SK-N-MC (cell line): ENCODE measurements at regions not wholly inside any gene's neighbourhood (a gene's known extent, or its start where the extent isn't known, plus 50 kb on each side); places are given as distances from the start of the nearest gene placed in this dataset.
"Not testable (repeated sequence)": the region's sequence is repeated elsewhere in the genome, so short reads cannot be mapped to it uniquely, and the experiment has no call there.

ENCODE experiments used
- DNase-seq: peaks from one replicate; pipeline ENCODE4 v3.0.0-alpha.2; 2011; ENCODE audit warnings: low read depth, low spot score
- H3K27ac ChIP-seq: fragments of 200-600 bp; sonication (generic); 2 replicates; pipeline ENCODE4 v1.5.1; 2016; ENCODE audit warnings: mixed run types
- H3K36me3 ChIP-seq: fragments of 200-600 bp; sonication (generic); 2 replicates; pipeline ENCODE4 v1.6.1; 2017; ENCODE audit warnings: antibody characterized with exemption, low read length, mixed read lengths; ENCODE audit not compliant: insufficient read depth
- H3K4me3 ChIP-seq: fragments of 200-600 bp; sonication (generic); 2 replicates; pipeline ENCODE4 v1.5.1; 2016
- H3K9ac ChIP-seq: fragments of 200-600 bp; sonication (generic); 2 replicates; pipeline ENCODE4 v1.8.0; 2017; ENCODE audit warnings: mixed run types, mixed read lengths; ENCODE audit not compliant: insufficient read length
- H3K9me3 ChIP-seq: fragments of 200-600 bp; sonication (generic); 2 replicates; pipeline ENCODE4 v1.6.1; 2017; ENCODE audit warnings: low read depth, mild to moderate bottlenecking, antibody characterized with exemption, low read length, moderate library complexity, mixed read lengths
- EZH2 ChIP-seq: fragments of 200-600 bp; sonication (generic); IDR thresholded peaks from one replicate; pipeline ENCODE4 v1.6.1; 2017; ENCODE audit warnings: antibody characterized with exemption
- FOXP2 ChIP-seq: optimal IDR thresholded peaks from 2 replicates; pipeline ENCODE3; 2011; ENCODE audit warnings: mild to moderate bottlenecking, moderate library complexity; ENCODE audit not compliant: insufficient read depth; ENCODE audit errors: extremely low read length, control extremely low read depth
- POLR2AphosphoS5 ChIP-seq: IDR thresholded peaks from 2 replicates; pipeline ENCODE4 v1.6.1; 2012; ENCODE audit warnings: mild to moderate bottlenecking, low read depth, low read length, borderline replicate concordance

GRCh38 chr4:170794525-170794924, 704.8 kb upstream of the AADAT start:
- H3K36me3 ChIP-seq: no peaks in the 10 kb centered on the region
- H3K4me3 ChIP-seq: no peak overlapping the region
- H3K27ac ChIP-seq: no peak overlapping the region
- no peak overlapping the region for H3K9ac ChIP-seq
- H3K9me3 ChIP-seq: no peaks in the 10 kb centered on the region
- TF ChIP-seq FOXP2 (no peak), POLR2AphosphoS5 (no peak), EZH2 (no peak)
- DNase-seq: no peak

GRCh38 chr4:170788540-170789051, 698.8 kb upstream of the AADAT start:
- not testable (repeated sequence) for H3K4me3 ChIP-seq, DNase-seq, H3K27ac ChIP-seq, H3K36me3 ChIP-seq, H3K9ac ChIP-seq, H3K9me3 ChIP-seq

GRCh38 chr4:170777663-170778062, 687.9 kb upstream of the AADAT start:
- no peaks in the 10 kb centered on the region for H3K36me3 ChIP-seq
- no peak overlapping the region for H3K9ac ChIP-seq

GRCh38 chr4:170776983-170777382, 687.2 kb upstream of the AADAT start:
- H3K36me3 ChIP-seq: no peaks in the 10 kb centered on the region
- H3K9ac ChIP-seq: no peak overlapping the region
- no peaks in the 10 kb centered on the region for H3K9me3 ChIP-seq
- TF ChIP-seq FOXP2: no peak
- TF ChIP-seq POLR2AphosphoS5: no peak
- no peak for TF ChIP-seq EZH2
- H3K27ac ChIP-seq: no peak overlapping the region
- no peak overlapping the region for H3K4me3 ChIP-seq
- no peak for DNase-seq

More at GRCh38 chr4:170777663-170778062, 687.9 kb upstream of the AADAT start:
- Histone ChIP-seq H3K27ac (no peak overlapping the region), H3K4me3 (no peak overlapping the region), H3K9me3 (no peaks in the 10 kb centered on the region)
- TF ChIP-seq FOXP2: no peak
- no peak for TF ChIP-seq EZH2
- no peak for DNase-seq

GRCh38 chr4:170775851-170776250, 686.1 kb upstream of the AADAT start:
- no peaks in the 10 kb centered on the region for H3K36me3 ChIP-seq
- no peak for TF ChIP-seq POLR2AphosphoS5
- TF ChIP-seq FOXP2: no peak
- TF ChIP-seq EZH2: no peak
- DNase-seq: no peak

GRCh38 chr4:170773709-170774273, 684.0 kb upstream of the AADAT start:
- no peak for DNase-seq
- no peak for TF ChIP-seq EZH2
- no peak for TF ChIP-seq POLR2AphosphoS5
- no peak for TF ChIP-seq FOXP2
- Histone ChIP-seq H3K9me3 (no peaks in the 10 kb centered on the region), H3K9ac (no peak overlapping the region), H3K27ac (no peak overlapping the region), H3K4me3 (no peak overlapping the region), H3K36me3 (no peaks in the 10 kb centered on the region)

More at GRCh38 chr4:170775851-170776250, 686.1 kb upstream of the AADAT start:
- Histone ChIP-seq H3K9me3 (no peaks in the 10 kb centered on the region), H3K27ac (no peak overlapping the region), H3K4me3 (no peak overlapping the region), H3K9ac (no peak overlapping the region)

- no peak overlapping the region for H3K9ac ChIP-seq
- no peak for DNase-seq
- no peak for TF ChIP-seq EZH2
- no peak for TF ChIP-seq FOXP2
- no peaks in the 10 kb centered on the region for H3K36me3 ChIP-seq
- H3K9me3 ChIP-seq: no peaks in the 10 kb centered on the region
- no peak overlapping the region for H3K27ac ChIP-seq
- no peak overlapping the region for H3K4me3 ChIP-seq
Measured at GRCh38 chr4:170772429-170772828, 682.7 kb upstream of the AADAT start.

- no peak overlapping the region for H3K4me3 ChIP-seq
Measured at GRCh38 chr4:170770664-170771063, 680.9 kb upstream of the AADAT start.

GRCh38 chr4:170769862-170770261, 680.1 kb upstream of the AADAT start:
- Histone ChIP-seq H3K4me3 (no peak overlapping the region), H3K9me3 (no peaks in the 10 kb centered on the region)
- TF ChIP-seq EZH2 (no peak), POLR2AphosphoS5 (no peak), FOXP2 (no peak)

More at GRCh38 chr4:170770664-170771063, 680.9 kb upstream of the AADAT start:
- no peak for DNase-seq
- Histone ChIP-seq H3K36me3 (no peaks in the 10 kb centered on the region), H3K9ac (no peak overlapping the region), H3K9me3 (no peaks in the 10 kb centered on the region), H3K27ac (no peak overlapping the region)
- TF ChIP-seq EZH2 (no peak), POLR2AphosphoS5 (no peak), FOXP2 (no peak)

More at GRCh38 chr4:170769862-170770261, 680.1 kb upstream of the AADAT start:
- Histone ChIP-seq H3K36me3 (no peaks in the 10 kb centered on the region), H3K9ac (no peak overlapping the region), H3K27ac (no peak overlapping the region)
- DNase-seq: no peak
